ENCODE measurements at regions not wholly inside any gene's neighbourhood (a gene's known extent, or its start where the extent isn't known, plus 50 kb on each side); places are given as distances from the start of the nearest gene placed in this dataset.
"Not testable (repeated sequence)": the region's sequence is repeated elsewhere in the genome, so short reads cannot be mapped to it uniquely, and the experiment has no call there.

GRCh38 chr10:33861833-33862232, 527.4 kb upstream of the NRP1 start:
- DNase-seq (ENCODE audit: low read depth in 2 of 2) = no peak

DNA sequence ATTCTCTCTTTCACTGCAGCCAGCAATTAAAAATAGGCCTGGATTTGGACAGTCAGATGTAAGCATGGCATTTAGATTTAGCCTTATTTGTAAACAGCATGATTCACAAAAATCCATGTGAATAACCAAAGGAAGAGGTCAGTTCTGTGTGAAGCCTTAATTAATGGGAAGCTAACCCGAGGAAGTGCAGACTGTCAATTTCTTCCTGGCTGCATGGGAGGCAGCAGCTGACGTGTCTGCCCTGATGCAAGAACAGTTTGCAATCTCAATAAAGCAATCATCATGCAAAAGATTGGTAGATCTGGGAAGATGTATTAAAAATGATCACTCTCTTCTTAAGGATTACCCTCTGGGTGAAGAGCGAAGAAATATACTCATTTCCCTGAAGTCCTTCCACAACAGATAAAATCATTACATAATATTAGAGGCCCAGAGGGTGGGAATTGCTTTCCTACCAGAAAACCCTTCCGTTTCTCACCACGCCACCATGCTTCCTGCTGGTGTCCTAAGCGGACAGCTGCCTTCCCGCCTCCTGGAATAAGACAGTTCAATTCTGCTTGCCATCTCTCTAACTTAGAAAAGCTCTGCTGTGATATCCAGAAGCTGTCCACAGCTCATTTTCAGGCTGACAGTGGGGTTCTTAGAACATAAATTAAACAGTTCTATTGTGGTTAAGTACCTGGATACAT, 526.7 kb upstream of the NRP1 start:
- DNase-seq (ENCODE audit: low read depth in 2 of 2) = no peak

GRCh38 chr10:33860552-33860951, 526.1 kb upstream of the NRP1 start:
- DNase-seq (ENCODE audit: low read depth in 2 of 2) = no peak

- no peak for DNase-seq (ENCODE audit: low read depth in 2 of 2)
Measured at GRCh38 chr10:33859319-33860022, 525.0 kb upstream of the NRP1 start.

DNA sequence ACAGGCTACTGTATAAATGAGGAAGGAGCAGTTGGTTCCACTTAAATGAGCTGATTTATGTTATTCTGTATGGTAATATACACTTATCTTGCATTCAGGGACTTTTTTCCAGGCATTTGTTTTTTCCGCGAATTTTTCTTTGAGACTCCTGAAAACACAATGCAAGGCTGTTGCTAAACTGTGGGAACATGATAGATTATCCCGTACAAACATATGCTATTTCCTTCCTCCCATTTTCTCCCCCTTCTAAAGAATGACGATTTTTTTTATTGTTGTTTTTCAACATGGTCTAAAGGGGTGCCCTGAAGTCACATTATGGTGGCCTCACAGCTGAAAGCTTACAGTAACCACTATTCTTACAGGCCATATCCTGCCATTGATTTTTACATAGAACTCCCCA, 523.9 kb upstream of the NRP1 start:
- DNase-seq (ENCODE audit: low read depth in 2 of 2) = no peak

DNA sequence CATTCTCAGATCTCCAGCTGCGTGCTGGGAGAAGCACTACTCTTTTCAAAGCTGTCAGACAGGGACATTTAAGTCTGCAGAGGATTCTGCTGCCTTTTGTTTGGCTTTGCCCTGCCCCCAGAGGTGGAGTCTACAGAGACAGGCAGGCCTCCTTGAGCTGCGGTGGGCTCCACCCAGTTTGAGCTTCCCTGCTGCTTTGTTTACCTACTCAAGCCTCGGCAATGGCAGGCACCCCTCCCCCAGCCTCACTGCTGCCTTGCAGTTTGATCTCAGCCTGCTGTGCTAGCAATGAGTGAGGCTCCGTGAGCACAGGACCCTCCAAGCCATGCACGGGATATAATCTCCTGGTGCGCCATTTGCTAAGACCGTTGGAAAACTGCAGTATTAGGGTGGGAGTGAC, 518.8 kb upstream of the NRP1 start:
- DNase-seq (ENCODE audit: low read depth in 2 of 2) = not testable (repeated sequence)

GRCh38 chr10:33843379-33843778, 508.9 kb upstream of the NRP1 start:
- no peak for DNase-seq (ENCODE audit: low read depth in 2 of 2)

DNA sequence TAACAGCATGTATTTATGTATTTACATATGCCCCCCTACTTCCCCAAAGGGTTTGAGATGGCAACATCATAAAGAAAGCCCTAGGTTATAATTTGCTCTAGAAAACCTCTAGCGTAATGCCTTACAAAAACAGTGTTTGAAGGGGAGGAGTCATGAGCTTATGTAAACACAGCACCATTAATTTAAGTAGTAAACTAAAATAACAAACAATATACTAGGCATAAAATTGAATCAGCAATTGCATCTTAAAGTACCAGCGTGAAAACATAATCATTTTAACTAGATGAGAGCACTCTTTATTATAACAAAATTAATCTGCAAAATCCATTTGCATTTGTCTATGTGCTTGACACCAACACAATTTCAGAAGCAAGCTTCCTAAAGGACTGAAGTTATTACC, 507.2 kb upstream of the NRP1 start:
- no peak for DNase-seq (ENCODE audit: low read depth in 2 of 2)

GRCh38 chr10:33838731-33839130, 504.3 kb upstream of the NRP1 start:
- DNase-seq (ENCODE audit: low read depth in 2 of 2) = no peak

GRCh38 chr10:33837736-33838135, 503.3 kb upstream of the NRP1 start:
- DNase-seq (ENCODE audit: low read depth in 2 of 2) = no peak

GRCh38 chr10:33835556-33835955, 501.1 kb upstream of the NRP1 start:
- no peak for DNase-seq (ENCODE audit: low read depth in 2 of 2)

DNA sequence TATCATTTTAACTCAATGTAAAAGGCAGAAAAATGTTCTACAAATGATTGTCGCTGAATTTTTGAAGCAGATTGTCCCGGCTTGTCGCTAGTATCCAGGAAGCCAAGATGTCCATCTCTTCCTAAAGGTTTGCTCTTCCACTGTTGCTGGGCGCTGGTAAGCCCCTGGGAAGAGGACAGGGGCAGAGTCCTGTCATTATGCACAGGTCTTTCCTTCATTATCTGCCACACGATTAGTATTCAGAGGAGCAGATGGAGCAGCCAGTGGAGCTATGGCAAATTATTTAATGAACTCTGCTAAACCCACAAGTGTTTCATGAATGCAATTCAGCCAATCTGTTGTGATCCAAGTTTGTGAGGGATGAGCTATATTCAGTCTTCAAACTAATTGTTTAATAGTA, 499.1 kb upstream of the NRP1 start:
- no peak for DNase-seq (ENCODE audit: low read depth in 2 of 2)

- no peak for DNase-seq (ENCODE audit: low read depth in 2 of 2)
Measured at GRCh38 chr10:33832124-33832787, 497.8 kb upstream of the NRP1 start.

- DNase-seq (ENCODE audit: low read depth in 2 of 2) = no peak
Measured at GRCh38 chr10:33831591-33831990, 497.1 kb upstream of the NRP1 start.

GRCh38 chr10:33829899-33830298, 495.4 kb upstream of the NRP1 start:
- not testable (repeated sequence) for DNase-seq (ENCODE audit: low read depth in 2 of 2)

DNA sequence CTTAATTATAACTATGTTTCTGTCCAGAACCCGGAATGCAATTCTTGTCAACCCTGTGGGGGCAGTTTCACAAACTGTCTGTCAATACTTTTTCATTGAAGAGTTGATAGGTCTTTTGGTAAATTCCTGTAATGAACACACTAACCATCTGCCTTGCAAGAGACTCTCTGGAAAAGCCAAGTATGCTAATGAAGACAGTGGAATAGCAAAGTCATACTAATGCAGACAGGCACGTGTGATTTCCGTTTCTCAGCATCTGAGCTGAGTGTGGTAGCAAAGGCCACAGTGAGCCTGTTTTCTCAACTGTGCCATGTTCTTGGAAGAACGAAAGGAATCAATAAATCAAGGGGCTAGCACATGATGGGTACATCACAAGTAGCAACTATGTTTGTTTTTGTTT, 494.1 kb upstream of the NRP1 start:
- DNase-seq (ENCODE audit: low read depth in 2 of 2) = no peak

DNA sequence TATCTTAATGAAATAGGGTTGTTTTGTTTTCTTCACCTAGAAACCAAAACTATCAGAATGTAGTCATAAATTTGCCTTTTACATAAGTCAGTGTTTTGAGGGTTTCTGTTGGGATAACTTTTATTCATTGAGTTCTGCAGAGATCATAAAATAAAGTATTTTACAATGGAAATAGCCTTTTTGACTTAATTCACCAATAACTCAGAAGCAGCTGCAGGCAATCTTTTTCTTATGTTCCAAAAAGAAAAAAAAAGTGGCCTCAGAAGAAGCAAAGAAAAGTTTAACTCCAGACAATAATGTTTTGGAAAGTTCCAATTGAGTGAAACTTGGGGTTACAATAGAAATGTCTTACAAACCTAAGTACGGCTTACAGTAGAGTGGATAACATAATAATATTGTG, 491.7 kb upstream of the NRP1 start:
- DNase-seq (ENCODE audit: low read depth in 2 of 2) = no peak

GRCh38 chr10:33822774-33823173, 488.3 kb upstream of the NRP1 start:
- DNase-seq (ENCODE audit: low read depth in 2 of 2) = no peak

DNA sequence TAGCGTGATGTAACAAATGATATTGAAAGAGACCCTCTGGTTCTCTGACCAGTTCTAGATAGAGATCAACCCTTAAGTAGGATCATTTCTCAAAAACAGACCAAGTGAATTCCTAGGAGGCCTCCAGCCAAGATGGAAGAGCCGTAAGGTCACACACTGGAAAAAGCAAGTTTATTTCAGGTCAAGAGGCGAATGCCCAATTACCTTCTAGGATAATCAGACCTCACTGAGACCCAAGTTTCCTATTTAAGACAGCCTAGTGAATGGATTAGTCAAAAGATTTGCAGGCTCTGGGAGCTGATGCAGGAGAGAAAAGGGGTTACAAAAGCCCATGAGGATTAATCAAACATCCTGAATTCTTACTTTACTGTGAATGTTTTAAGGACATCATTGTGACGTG, 486.1 kb upstream of the NRP1 start:
- DNase-seq (ENCODE audit: low read depth in 2 of 2) = no peak

DNA sequence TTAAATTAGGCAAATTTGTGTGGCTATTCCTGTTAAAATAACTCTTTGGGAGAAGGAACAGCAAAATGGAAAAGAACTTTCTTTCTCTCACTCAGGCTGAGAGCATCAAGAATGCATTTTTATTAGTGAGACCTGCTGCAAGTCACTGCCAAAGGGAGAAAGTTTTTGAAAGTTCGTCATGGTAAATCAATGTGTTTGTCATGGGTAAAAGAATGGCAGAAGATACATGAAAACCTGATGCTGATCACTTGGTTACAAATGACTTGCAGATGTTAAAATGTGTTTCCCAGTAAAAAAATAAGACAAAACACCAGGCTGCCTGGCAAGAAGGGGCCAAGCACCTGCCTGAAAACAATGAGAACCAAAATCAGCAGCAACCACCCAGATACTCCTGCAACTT, 484.7 kb upstream of the NRP1 start:
- DNase-seq (ENCODE audit: low read depth in 2 of 2) = no peak

- no peak for DNase-seq (ENCODE audit: low read depth in 2 of 2)
Measured at GRCh38 chr10:33818343-33818742, 483.9 kb upstream of the NRP1 start.

DNA sequence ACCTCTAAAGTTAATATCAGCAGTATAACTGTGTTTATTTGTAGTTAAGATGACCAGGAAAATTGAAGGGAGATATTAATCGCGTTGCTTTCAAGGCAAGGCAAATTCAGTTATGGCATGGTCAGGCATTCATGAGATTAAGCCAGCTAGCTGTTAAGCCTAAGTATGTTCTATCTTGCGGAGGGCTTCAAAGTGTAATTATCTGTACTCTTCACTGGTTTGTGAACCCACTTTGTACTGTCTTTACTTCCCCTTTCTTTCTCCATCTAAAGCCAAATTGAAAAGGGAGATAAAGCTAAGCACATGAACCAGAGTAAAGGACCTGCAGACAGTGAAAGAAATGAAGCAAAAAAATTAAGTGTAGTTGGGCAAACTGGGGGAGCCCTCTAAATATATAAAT, 483.1 kb upstream of the NRP1 start:
- DNase-seq (ENCODE audit: low read depth in 2 of 2) = no peak

DNA sequence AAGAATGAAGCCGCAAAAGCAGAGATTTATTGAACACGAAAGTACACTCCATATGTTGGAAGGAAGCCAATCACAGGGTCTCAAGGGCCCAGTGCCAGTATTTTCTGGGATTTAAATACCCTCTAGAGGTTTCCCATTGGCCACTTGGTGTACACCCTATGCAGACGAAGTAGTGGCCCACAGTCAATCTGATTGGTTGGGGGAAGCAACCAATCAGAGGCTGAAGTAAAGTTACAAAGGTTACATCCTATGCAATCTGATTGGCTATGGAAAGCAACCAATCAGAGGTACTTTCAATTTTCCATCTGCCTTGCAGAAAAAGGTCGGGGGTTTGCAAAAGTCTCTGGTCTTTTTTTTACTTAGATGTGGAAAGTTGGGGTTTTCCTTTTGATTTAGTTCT, 481.3 kb upstream of the NRP1 start:
- no peak for DNase-seq (ENCODE audit: low read depth in 2 of 2)

Measured in fibroblast of skin of left quadriceps (primary cell).